Activated CD4-positive, alpha-beta T cell treated with anti-CD3 and anti-CD28 coated beads, Interleukin-2, Interleukin-6, amounts not matched to agents 100 ng/mL and 50 ng/mL, durations not matched to agents 16 hours and 8 hours (primary cell): ENCODE measurements at regions not wholly inside any gene's neighbourhood (a gene's known extent, or its start where the extent isn't known, plus 50 kb on each side); places are given as distances from the start of the nearest gene placed in this dataset.
"Not testable (repeated sequence)": the region's sequence is repeated elsewhere in the genome, so short reads cannot be mapped to it uniquely, and the experiment has no call there.

ENCODE experiments used
- DNase-seq: peaks from one replicate; pipeline ENCODE4 v3.0.0-alpha.2; 2020

DNA sequence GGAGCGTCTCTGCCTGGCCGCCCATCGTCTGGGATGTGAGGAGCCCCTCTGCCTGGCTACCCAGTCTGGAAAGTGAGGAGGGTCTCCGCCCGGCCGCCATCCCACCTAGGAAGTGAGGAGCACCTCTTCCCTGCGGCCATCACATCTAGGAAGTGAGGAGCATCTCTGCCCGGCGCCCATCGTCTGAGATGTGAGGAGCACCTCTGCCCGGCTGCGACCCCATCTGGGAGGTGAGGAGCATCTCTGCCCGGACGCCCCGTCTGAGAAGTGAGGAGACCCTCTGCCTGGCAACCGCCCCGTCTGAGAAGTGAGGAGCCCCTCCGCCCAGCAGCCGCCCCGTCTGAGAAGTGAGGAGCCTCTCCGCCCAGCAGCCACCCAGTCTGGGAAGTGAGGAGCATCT lies 84.5 kb downstream of the IDS start:
- DNase-seq: not testable (repeated sequence)

DNA sequence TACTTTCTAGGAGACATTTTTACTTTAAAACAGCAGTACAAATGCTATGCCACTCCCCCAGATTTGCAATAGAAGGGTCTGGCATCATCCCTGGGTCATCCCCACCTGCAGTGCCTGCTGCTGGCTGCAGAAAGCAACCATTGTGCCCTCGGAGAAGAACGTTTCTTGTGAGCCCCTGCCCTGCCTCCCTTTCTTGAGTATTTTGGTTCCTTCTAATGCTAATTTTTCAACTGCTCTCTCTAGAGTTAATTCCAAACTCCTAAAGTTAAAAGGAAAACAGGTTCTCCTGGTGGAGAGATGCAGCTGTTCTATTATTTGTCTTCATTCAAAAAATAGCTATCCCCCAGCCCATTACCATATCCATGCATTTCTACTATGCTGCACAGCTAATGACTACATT lies 107.1 kb downstream of the IDS start:
- DNase-seq: no peak

DNA sequence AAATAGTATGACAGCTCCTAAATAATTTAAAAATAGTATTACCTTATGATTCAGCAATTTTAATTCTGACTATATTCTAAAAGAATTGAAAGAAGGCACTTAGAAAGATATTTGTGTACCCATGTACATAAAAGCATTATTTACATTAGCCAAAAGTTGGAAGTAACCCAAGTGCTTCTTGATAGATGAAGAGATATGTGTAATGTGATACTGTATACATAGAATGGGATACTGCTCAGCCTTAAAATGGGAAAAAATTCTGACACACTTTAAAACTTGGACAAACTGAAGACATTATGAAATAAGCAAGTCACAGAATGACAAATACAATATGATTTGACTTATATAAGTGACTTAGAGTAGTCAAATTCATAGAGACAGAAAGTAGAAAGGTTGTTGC lies 112.2 kb downstream of the IDS start:
- DNase-seq: no peak

DNA sequence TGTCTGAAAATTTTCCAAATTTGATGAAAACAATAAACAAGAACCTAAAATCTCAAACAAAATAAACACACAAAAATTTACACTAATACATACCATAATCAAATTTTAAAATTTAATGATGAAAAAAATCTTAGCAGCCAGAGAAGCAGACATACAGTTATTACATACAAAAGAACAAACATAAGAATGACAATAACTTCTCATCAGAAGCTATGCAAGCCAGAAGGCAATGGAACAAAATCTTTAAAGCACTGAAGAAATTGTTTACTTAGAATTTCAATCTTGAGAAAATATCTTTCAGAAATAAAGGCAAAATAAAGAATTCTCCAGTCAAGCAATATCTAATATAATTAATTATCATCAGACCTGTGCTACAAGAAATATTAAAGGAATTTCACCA lies 121.3 kb downstream of the IDS start:
- DNase-seq: no peak

- peak; percentile 18 for DNase-seq
Observed at GRCh38 chrX:149374751-149375150, 130.4 kb downstream of the IDS start.

GRCh38 chrX:149372866-149373265 lies 132.2 kb downstream of the IDS start:
- DNase-seq: no peak

GRCh38 chrX:149371986-149372385 lies 133.1 kb downstream of the IDS start:
- DNase-seq: no peak

- DNase-seq: no peak
Observed at GRCh38 chrX:149370097-149370496, 135.0 kb downstream of the IDS start.

DNA sequence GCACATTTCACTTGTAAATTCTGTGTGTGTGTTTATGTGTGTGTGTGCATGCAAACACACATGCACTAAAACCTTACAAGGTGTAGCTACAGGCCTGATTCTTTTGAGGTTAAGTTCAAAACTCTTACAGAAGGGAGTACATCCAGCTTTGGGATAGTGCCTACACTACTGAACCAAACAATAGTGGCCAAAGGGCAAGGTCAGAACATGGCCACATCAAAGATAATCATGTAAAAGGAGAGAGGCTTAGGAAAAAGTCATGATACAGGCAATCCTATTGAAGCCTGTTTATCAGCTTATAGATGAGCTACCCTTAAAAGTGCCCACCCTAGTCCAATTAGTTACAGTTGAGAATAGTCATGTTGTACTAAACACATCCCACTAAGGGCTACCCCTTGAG lies 139.6 kb downstream of the IDS start:
- no peak for DNase-seq

GRCh38 chrX:149365061-149365460 lies 140.0 kb downstream of the IDS start:
- no peak for DNase-seq

DNA sequence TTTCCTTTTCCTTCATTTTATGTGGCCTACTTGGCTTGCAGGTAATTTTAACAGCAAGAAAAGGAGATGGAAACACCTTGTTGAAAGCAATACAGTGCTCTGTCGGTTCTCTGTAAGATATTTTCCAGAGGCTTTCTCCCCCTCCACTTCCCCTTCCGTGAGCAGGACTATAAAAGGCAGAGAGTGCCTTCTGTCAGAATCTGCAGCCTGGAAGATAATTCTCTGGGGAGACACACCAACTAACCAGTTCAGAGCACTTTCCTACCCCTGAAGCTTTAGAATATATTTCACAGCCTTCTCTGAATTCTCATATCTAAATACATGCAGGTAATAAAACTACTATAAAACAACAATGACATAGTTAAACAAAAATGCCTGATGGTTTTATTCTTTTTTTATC lies 141.1 kb downstream of the IDS start:
- DNase-seq: no peak

DNA sequence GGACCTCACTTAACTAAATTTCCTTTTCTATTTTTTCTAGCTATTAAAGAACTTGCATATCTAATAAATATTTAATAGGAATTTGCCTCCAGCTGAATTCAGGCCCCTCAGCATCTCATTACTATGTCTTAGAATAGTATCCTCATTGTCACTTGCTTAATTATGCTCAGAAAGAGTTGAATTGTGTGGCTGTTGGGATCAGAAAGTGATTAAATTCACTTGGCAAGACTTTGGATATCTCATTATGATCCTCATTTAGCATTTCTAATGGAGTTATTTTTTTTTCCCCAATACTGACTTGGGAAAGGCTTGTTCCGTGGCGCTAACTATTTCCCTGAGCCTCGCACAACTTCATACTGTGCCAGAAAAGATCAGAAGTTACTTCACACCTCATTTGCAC lies 158.8 kb downstream of the IDS start:
- no peak for DNase-seq

DNA sequence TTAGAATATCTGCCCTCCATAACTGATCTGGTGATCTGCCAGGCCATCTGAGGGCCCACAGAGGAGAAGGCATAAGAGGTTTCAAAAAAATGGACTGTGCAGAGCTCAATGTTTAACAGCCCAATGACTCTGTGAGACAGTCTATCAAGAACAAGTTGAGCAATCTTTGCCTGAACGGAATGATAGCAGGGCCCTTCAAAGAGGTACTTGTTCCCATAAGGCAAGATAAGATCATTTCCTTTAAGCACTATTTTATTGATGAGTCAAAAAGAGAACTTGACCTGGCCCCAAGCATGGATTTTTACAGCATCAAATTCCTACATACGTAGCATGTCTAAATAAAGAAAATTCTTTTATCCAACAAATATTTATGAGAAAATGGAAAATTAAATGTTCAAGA lies 182.8 kb downstream of the IDS start:
- no peak for DNase-seq

GRCh38 chrX:149313871-149314371 lies 191.2 kb downstream of the IDS start:
- no peak for DNase-seq

DNA sequence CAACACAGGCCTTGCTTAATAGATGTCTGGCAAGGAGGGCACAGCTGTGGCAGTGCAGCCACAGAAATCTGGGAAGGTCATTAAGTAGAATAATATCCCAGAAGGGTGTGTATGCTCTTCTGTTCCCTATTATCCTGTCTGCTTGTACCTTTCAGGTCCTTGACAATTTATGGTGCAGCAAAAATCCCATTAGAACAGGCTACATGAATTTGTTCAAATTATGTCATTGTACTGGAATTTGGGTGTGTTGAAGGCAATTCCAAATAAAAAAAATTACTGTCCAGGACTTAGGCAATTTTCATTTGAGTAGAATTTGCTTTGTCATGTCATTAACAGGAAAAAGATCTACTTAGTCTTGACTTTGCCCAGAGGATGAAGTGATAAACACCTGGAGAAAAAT lies 192.1 kb downstream of the IDS start:
- no peak for DNase-seq

DNA sequence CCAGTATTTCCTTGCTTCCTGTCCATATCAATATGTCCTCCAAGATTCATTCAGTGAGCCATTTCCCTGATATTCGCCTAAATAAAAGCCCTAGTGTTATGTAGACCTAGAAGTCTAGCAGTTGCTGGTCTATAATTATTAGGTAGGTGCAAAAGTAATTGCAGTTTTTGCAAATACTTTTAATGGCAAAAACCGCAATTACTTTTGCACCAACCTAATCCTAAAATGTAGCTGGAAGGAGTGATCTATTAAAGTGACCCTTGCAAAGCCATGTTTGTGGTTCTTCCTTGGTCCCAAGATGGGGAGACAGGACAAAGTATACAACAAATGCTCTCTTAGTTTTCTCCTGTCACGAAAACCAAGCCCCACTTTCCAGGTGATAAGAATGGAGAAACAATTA lies 193.0 kb downstream of the IDS start:
- DNase-seq: no peak

DNA sequence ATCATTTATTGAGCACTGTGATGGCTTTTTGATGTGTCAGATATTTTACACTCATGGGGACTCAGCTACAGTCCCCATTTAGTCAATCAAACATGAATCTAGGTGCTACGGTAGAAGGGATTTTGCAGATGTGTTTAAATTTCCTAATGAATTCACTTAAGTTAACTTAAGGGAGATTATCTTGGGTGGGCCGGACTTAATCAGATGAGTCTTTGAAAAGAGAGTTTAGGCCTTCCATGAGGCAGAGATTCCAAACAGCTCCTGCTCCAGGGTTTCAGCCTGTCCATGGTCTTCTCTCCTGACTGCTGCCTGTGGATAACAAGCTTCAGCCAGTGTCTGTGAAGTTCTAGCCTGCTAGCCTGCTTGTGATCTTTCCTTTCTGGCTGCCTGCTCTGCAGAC lies 202.4 kb downstream of the IDS start:
- no peak for DNase-seq

GRCh38 chrX:149298111-149298510 lies 207.0 kb downstream of the IDS start:
- DNase-seq: no peak

DNA sequence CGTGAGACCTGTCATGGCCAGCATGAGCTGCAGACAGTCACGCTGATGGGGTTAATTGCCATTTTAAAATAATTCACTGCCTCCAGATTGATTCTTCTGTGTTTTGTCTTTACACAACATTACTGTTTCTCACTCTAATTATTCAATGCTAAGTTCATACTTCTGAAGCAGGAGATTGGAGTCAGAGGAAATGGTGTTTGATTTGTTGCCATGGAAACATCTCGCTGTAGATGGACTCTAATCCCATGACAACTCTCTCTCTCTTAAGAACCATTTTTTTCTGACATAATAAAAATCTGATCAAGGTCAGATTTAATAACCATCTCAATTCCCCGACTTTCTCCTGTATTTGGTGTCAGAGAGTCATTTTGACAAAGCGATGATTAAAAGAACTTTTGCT lies 209.0 kb downstream of the IDS start:
- no peak for DNase-seq

GRCh38 chrX:149286940-149287349 lies 218.2 kb downstream of the IDS start:
- DNase-seq: peak; percentile 66

DNA sequence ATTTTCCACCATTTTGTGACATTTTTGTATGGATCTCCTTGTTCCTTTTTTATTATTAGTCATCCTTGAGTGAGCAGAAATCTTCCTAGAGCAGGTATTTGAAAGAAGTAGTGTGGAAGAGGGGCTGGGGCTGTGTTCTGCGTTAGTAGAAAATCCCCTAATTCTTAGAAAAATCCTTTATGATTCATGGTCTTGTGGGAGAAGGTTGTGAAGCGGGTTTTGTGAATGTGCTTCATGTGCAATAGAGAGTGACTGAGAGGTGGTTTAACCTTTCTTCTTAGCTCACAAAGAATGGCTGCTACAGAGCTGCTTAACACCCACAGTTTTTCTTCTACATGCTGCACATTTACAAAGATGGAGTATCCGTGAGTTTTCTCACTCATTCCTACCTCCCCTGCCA lies 220.5 kb downstream of the IDS start:
- no peak for DNase-seq

GRCh38 chrX:149283853-149284252 lies 221.3 kb downstream of the IDS start:
- no peak for DNase-seq

GRCh38 chrX:149282909-149283308 lies 222.2 kb downstream of the IDS start:
- DNase-seq: no peak

GRCh38 chrX:149280011-149280410 lies 225.1 kb downstream of the IDS start:
- DNase-seq: no peak

DNA sequence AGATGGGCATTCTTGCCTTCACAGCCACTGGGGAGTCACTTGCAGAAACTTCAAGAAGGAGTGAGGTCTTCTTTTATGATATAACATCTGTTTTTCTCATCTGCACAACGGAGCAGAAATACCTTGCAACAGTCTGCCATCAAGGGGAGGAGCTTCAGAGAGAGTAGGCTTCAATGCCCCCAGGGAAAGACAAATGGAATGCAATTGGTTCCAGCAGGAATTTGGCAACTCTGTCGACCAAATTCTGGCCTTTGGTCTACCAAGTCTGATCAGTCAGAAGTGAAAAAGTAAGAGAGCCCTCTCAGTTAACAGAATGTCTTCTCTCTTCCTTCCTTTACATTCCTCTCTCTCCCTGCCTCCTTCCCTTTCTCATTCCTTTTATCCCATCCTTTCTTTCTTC lies 229.3 kb downstream of the IDS start:
- DNase-seq: no peak

DNA sequence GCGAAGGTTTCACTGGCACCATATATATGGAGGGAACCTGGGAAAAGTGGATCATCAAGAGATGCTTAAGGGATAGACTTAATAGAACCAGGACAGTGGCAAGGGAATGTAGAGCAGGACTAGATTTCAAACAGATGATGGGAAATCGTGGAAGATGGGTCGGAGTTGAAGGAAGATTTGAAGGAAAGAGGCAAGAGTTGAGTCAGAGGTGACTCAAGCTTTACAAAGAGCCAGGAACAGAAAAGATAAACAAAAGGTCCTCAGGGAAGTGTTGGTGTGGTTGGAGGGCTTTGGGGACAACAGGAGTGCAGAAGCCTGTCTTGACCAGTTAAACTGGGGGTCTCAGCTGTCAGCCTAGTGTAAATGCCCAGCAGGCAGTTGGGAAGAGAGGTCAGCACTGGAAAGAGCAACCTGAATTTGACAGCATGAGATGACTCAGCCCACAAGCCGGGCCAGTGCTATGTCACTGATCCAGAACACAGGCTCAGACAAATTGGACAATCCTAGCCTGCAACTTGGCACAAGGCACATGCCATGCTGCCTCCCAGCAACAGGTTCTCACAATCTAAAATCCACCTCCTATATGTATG lies 230.5 kb downstream of the IDS start:
- no peak for DNase-seq
